ENCODE measurements at regions not wholly inside any gene's neighbourhood (a gene's known extent, or its start where the extent isn't known, plus 50 kb on each side); places are given as distances from the start of the nearest gene placed in this dataset.

GRCh38 chr20:43843096-43843964 lies 71.3 kb upstream of the TOX2 start:
- H3K27me3 Mint-ChIP-seq = peaks cover 1% of the 10 kb centered on the region
- no peak overlapping the region for H3K27ac Mint-ChIP-seq
- H3K4me3 Mint-ChIP-seq = no peak overlapping the region
- H3K4me1 Mint-ChIP-seq = peaks cover 0 to 2% (median 1%) of the 10 kb centered on the region in 3 donors
- H3K9me3 Mint-ChIP-seq = no peaks in the 10 kb centered on the region
- H3K36me3 Mint-ChIP-seq = no peaks in the 10 kb centered on the region

DNA sequence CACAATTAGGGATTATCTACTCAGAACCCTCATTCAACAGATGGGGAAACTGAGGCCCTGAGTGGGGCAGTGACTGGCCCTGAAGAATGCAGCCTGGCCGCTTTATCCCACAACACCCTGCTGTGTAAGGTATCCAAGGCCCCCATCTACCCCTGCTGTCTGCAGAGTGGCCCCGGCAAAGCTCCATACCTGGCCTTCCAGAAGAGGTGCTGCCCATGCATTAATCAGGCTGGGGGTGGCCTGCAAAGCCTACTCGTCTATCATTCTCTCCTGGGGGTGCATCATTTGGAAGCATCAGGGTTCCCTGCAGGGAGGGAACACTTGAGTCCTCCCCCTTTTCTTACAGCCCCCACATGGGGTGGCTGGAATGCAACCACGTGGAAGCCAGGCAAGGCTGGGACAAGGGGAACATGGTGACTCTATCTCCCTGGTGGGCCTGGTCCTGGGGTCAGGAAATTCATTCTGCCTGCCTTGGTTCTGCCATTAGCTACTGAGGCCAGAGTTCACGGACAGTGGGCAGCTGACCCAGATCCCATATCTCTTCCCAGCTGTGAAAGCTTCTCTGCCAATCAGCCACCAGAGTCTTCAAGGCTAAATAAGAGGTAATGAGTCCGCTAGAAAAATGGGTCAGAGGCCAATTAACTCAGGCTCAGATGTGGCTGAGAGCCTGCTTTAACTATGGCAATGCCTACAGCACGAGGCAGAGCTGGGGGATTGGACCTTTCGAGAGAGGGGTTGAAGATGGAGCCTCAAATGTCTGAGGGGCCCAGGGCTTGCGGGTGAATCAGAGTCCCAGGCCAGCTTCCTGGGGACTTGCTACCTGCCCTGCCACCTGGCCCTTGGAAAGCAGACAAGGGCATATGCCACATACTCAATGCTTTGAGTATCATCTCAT lies 72.3 kb upstream of the TOX2 start:
- H3K27ac Mint-ChIP-seq = no peak overlapping the region
- H3K36me3 Mint-ChIP-seq = no peaks in the 10 kb centered on the region
- no peaks in the 10 kb centered on the region for H3K9me3 Mint-ChIP-seq
- peaks cover 0 to 2% (median 1%) of the 10 kb centered on the region in 3 donors for H3K4me1 Mint-ChIP-seq
- H3K4me3 Mint-ChIP-seq = no peak overlapping the region
- H3K27me3 Mint-ChIP-seq = peaks cover 1% of the 10 kb centered on the region

GRCh38 chr20:43840382-43841070 lies 74.1 kb upstream of the TOX2 start:
- no peak overlapping the region for H3K27ac Mint-ChIP-seq
- H3K4me3 Mint-ChIP-seq = peak overlapping the region in 1 of 4 donors; percentile 21
- H3K9me3 Mint-ChIP-seq = no peaks in the 10 kb centered on the region
- peaks cover 0 to 2% (median 1%) of the 10 kb centered on the region in 3 donors for H3K4me1 Mint-ChIP-seq
- H3K36me3 Mint-ChIP-seq = no peaks in the 10 kb centered on the region
- H3K27me3 Mint-ChIP-seq = peaks cover 1% of the 10 kb centered on the region

GRCh38 chr20:43839793-43840199 lies 74.9 kb upstream of the TOX2 start:
- Mint-ChIP-seq H3K36me3 (no peaks in the 10 kb centered on the region), H3K9me3 (no peaks in the 10 kb centered on the region), H3K4me3 (no peak overlapping the region), H3K4me1 (peaks cover 0 to 2% (median 1%) of the 10 kb centered on the region in 3 donors), H3K27ac (no peak overlapping the region), H3K27me3 (no peaks in the 10 kb centered on the region)

GRCh38 chr20:43838703-43839060 lies 76.0 kb upstream of the TOX2 start:
- no peaks in the 10 kb centered on the region for H3K27me3 Mint-ChIP-seq
- no peaks in the 10 kb centered on the region for H3K9me3 Mint-ChIP-seq
- peaks cover 0 to 2% (median 1%) of the 10 kb centered on the region in 3 donors for H3K4me1 Mint-ChIP-seq
- H3K4me3 Mint-ChIP-seq = no peak overlapping the region
- peaks cover 2% of the 10 kb centered on the region for H3K36me3 Mint-ChIP-seq
- H3K27ac Mint-ChIP-seq = no peak overlapping the region

DNA sequence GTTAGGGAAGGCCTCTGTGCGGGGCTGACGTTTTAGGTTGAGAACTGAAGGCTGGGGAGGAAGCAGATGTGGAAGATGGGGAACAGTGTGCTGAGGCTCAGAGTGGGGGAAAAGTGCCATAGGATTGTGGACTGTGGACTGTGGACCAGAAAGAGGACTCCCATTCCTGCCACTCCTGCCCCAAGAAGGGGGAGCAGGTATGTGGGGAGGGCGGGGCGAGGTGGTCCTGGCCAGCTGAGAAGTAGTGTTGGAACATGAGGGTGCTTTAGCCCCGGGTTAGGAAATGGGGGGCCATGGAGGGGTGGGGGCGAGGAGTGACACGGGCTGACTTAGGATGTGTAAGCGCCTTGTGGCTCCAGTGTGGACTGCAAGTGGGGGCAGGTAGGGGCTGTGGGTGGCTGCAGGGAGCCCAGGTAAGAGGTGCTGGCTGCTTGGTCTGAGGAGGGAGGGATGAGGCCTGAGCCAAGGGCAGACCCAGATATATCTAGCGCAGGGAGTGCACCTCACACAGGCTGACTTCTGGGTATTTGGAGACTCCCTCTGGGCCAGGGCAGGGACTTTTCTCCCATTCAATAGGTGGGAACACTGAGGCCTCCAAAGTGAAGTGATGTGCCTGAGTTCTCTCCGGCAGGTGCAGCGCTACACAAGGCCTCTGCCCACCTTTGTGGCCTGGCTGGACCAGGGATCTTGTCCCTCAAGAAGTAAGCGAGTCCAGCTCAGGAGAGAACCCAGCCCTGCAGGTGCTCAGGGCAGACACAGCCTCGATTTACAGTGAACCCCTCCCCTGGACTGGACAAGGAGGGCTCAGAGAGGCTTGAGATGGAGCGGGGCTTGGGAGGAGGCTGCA lies 76.6 kb upstream of the TOX2 start:
- Mint-ChIP-seq H3K4me1 (peaks cover 0 to 2% (median 1%) of the 10 kb centered on the region in 3 donors), H3K9me3 (no peaks in the 10 kb centered on the region), H3K4me3 (no peak overlapping the region), H3K27me3 (no peaks in the 10 kb centered on the region), H3K36me3 (peaks cover 2% of the 10 kb centered on the region), H3K27ac (no peak overlapping the region)

- Mint-ChIP-seq H3K27ac (no peak overlapping the region), H3K4me1 (peaks cover 0 to 2% (median 1%) of the 10 kb centered on the region in 3 donors), H3K27me3 (no peaks in the 10 kb centered on the region), H3K36me3 (peaks cover 2% of the 10 kb centered on the region), H3K9me3 (no peaks in the 10 kb centered on the region), H3K4me3 (no peak overlapping the region)
Measured at GRCh38 chr20:43836790-43837189, 77.9 kb upstream of the TOX2 start.

DNA sequence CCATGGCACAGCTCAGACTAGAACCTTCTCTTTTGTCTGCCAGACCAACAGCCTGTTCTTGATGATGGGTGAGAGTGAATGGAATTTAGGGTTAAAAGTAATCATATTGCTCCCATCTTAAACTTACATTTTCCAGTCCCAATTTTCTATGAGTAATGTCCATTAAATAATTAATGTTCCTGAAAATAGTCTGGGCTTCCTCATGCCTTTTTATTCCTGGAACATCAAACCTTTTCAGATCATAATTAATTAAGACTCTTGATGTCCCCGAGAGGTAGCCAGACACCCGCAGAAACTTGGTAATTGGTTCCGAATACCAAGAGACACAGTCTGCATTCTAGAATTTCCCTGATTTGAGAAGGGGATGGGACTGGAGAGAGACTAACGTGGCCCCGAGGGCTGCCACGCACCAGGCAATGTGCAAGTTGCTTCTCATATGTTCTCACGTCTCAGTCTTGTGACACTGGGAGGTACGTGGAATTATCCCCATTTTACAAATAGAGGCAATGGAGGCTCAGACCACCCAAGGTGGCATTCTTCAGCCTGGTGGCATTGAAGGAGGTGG lies 78.6 kb upstream of the TOX2 start:
- Mint-ChIP-seq H3K9me3 (no peaks in the 10 kb centered on the region), H3K36me3 (peaks cover 2% of the 10 kb centered on the region), H3K4me1 (peaks cover 0 to 1% (median 0%) of the 10 kb centered on the region in 3 donors), H3K27me3 (no peaks in the 10 kb centered on the region), H3K4me3 (no peak overlapping the region), H3K27ac (no peak overlapping the region)

DNA sequence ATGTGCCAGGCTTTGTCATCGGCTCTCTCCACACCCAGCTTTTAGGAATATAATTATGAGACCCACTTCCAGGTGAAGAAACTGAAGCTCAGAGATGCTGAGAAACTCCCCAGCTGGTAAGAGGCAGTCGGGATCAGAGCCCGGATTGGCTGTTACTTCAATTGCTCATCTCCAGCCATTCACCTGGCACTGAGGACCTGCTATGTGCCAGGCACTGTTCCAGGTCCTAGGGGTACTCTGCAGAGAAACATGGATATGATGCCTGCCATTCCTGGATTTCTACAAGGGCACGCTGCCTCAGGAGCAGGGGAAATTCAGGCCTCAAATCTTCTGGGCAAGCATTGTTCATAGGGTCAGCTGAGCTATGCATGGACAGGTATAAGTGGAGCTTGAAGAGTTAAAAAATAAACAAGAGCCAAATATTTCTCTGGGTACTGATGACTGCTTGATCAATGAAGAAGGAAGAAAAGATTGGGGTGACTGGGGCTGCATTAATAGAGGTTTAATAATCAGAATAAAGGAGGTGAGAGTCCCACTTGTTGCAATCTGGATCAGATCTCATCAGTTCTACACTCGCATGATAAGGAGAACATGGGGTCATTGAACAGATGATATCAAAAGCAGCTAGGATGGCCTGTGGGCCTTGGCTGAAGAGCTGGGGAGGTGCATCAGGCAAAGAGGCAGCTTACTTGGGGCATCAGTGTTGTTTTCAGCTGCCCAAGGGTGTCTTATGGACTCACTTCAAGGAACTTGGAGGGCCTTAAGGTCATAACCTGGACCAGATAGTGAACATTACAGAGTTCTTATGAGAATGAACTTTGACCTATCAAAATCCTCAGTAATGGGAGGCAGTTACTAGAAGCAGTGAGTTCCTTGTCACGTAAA lies 80.9 kb upstream of the TOX2 start:
- Mint-ChIP-seq H3K36me3 (peaks cover 2% of the 10 kb centered on the region), H3K4me1 (no peaks in the 10 kb centered on the region), H3K4me3 (no peak overlapping the region), H3K27ac (peak overlapping the region in 1 of 3 donors; percentile 24), H3K9me3 (peaks cover 0 to 5% (median 3%) of the 10 kb centered on the region in 3 donors), H3K27me3 (no peaks in the 10 kb centered on the region)

- H3K9me3 Mint-ChIP-seq = peaks cover 0 to 5% (median 3%) of the 10 kb centered on the region in 3 donors
- H3K36me3 Mint-ChIP-seq = peaks cover 2% of the 10 kb centered on the region
- peaks cover 2% of the 10 kb centered on the region for H3K27me3 Mint-ChIP-seq
- no peak overlapping the region for H3K4me3 Mint-ChIP-seq
- no peak overlapping the region for H3K27ac Mint-ChIP-seq
- no peaks in the 10 kb centered on the region for H3K4me1 Mint-ChIP-seq
Measured at GRCh38 chr20:43832961-43833360, 81.7 kb upstream of the TOX2 start.

DNA sequence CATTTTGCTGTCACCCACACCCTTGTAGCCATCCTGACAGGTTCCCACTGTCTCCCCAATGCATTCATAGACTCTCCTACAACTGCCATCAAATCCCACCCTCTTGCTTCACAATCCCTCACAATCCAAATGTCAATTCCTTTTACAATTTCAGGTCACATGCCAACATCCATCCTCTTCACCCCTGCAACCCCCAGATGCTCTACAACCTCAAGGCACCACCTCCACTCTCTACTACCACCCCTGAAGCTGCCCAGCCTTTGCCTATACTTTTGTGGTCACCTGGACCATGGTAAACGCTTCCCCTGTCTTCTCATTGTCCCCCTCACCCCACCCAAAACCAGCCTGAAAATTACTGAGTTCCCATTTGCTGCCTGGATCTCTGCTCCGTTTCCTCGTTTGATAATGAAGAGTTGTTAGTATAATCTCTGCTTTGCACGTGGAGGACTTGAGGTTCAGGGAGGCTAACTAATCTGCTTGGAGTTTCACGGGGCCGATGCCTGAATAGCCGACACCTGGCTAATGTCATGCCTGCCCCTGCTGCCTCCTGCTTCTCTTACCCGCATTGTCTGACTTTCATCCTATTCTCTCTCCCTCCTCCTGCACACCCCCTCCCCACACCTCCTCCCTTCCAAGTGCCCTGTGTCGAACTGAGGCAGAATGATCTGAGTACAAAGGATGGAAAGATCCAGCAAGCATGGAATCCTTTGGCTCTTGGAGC lies 82.4 kb upstream of the TOX2 start:
- Mint-ChIP-seq H3K4me1 (no peaks in the 10 kb centered on the region), H3K27me3 (peaks cover 4% of the 10 kb centered on the region), H3K36me3 (peaks cover 2% of the 10 kb centered on the region), H3K4me3 (no peak overlapping the region), H3K9me3 (peaks cover 0 to 5% (median 3%) of the 10 kb centered on the region in 3 donors), H3K27ac (no peak overlapping the region)

- H3K4me1 Mint-ChIP-seq = peaks cover 0 to under 1% (median 0%) of the 10 kb centered on the region in 3 donors
- H3K27me3 Mint-ChIP-seq = peaks cover 4% of the 10 kb centered on the region
- peaks cover 2% of the 10 kb centered on the region for H3K36me3 Mint-ChIP-seq
- no peak overlapping the region for H3K4me3 Mint-ChIP-seq
- H3K9me3 Mint-ChIP-seq = peaks cover 0 to 5% (median 3%) of the 10 kb centered on the region in 3 donors
- no peak overlapping the region for H3K27ac Mint-ChIP-seq
Measured at GRCh38 chr20:43831481-43832065, 83.1 kb upstream of the TOX2 start.

All from IgD-negative memory B cell (primary cell).